Hepatocyte (in vitro differentiated cells): ENCODE measurements at regions not wholly inside any gene's neighbourhood (a gene's known extent, or its start where the extent isn't known, plus 50 kb on each side); places are given as distances from the start of the nearest gene placed in this dataset.
"Not testable (repeated sequence)": the region's sequence is repeated elsewhere in the genome, so short reads cannot be mapped to it uniquely, and the experiment has no call there.

Experiments
- DNase-seq: peaks from one replicate; pipeline ENCODE4 v3.0.0-alpha.2; 2016; ENCODE audit warnings: low spot score
- H2AFZ ChIP-seq: fragments of 200-600 bp; sonication (generic); 2 replicates; pipeline ENCODE4 v1.6.0; 2016; ENCODE audit warnings: antibody characterized with exemption, mild to moderate bottlenecking
- H3K27ac ChIP-seq: fragments of 200-600 bp; sonication (generic); 2 replicates; pipeline ENCODE4 v1.5.1; 2016; ENCODE audit warnings: mild to moderate bottlenecking
- H3K27me3 ChIP-seq: fragments of 200-600 bp; sonication (generic); 2 replicates; pipeline ENCODE4 v1.6.1; 2016
- H3K36me3 ChIP-seq: fragments of 200-600 bp; sonication (generic); replicated peaks from 2 replicates; pipeline ENCODE4 v1.5.1; 2016; ENCODE audit warnings: low read depth; ENCODE audit not compliant: insufficient read depth
- H3K4me1 ChIP-seq: fragments of 200-600 bp; sonication (generic); 2 replicates; pipeline ENCODE4 v1.5.1; 2016; ENCODE audit warnings: mild to moderate bottlenecking, moderate library complexity; ENCODE audit not compliant: insufficient read depth
- H3K4me2 ChIP-seq: fragments of 200-600 bp; sonication (generic); 2 replicates; pipeline ENCODE4 v1.6.0; 2016
- H3K4me3 ChIP-seq: fragments of 200-600 bp; sonication (generic); 2 replicates; pipeline ENCODE4 v1.5.1; 2016; ENCODE audit warnings: mild to moderate bottlenecking
- H3K79me2 ChIP-seq: fragments of 200-600 bp; sonication (generic); 2 replicates; pipeline ENCODE4 v1.6.0; 2017; ENCODE audit warnings: mild to moderate bottlenecking
- H3K9me2 ChIP-seq: fragments of 200-600 bp; sonication (generic); replicated peaks from 2 replicates; pipeline ENCODE4 v1.6.0; 2017; ENCODE audit warnings: mild to moderate bottlenecking; ENCODE audit not compliant: insufficient read depth
- H3K9me3 ChIP-seq: fragments of 200-600 bp; sonication (generic); 2 replicates; pipeline ENCODE4 v1.5.1; 2016; ENCODE audit warnings: low read depth, mild to moderate bottlenecking
- H4K20me1 ChIP-seq: fragments of 200-600 bp; sonication (generic); 2 replicates; pipeline ENCODE4 v1.6.0; 2016; ENCODE audit warnings: mild to moderate bottlenecking; ENCODE audit not compliant: insufficient read depth, poor library complexity, severe bottlenecking
- EZH2 ChIP-seq: fragments of 200-600 bp; sonication (generic); IDR thresholded peaks from 2 replicates; pipeline ENCODE4 v1.6.1; 2016; ENCODE audit warnings: antibody characterized with exemption, mild to moderate bottlenecking, borderline replicate concordance
- EZH2phosphoT487 ChIP-seq: fragments of 200-600 bp; sonication (generic); IDR thresholded peaks from one replicate; pipeline ENCODE4 v1.6.1; 2018; ENCODE audit warnings: antibody characterized with exemption, mild to moderate bottlenecking, low read depth, moderate library complexity; ENCODE audit not compliant: unreplicated experiment, severe bottlenecking
- WGBS: methylation state at CpG from one replicate; pipeline ENCODE4 v1.1.6; 2016; ENCODE audit warnings: low lambda C conversion rate; ENCODE audit errors: missing lambda C conversion rate; 5-methylcytosine and 5-hydroxymethylcytosine counted together
- TF ChIP-seq, protein P1 (sequence below): fragments of 200-600 bp; sonication (generic); IDR thresholded peaks from 2 replicates; pipeline ENCODE4 v1.5.1; 2016; ENCODE audit warnings: antibody characterized with exemption, mild to moderate bottlenecking; ENCODE audit not compliant: poor library complexity

DNA sequence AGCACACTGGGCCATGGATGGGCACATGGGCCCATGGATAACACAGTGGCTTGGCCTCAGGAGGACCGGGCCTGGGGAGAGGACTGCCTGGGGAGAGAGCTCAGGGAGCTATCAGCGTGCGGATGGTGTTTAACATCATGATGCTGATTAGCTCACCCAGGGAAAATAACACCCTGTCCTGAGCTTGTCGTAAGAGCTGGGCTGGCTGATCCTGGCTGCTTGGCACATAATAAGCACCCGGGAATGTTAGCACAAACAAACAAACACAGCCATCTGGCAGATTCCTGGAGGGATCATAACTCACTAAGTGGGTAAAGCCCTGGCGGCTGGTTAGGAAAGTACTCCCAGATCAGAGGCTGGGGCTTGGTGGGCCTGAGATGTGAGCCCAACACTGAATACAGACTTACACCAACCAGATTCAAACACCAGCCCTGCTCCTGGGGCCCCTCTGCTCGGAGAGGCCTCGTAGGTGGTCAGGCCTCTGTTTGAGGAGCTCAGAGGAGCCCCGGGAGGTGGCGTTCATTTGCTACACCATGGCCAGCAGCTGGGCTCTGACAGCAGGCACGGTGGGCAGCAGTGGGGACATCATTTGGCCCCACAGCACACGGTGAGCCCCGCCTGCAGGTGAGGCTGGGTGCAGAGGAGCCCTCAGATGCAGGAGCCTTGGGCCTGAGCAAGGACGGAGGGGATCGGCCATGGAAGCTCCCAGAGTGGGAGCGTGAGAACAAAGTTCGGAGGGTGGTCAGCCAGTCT, 193.4 kb upstream of the HDAC4 start:
- no peaks in the 10 kb centered on the region for H3K27me3 ChIP-seq
- TF ChIP-seq EZH2phosphoT487 = no peak
- TF ChIP-seq EZH2 = no peak
- TF ChIP-seq, protein P1, sequence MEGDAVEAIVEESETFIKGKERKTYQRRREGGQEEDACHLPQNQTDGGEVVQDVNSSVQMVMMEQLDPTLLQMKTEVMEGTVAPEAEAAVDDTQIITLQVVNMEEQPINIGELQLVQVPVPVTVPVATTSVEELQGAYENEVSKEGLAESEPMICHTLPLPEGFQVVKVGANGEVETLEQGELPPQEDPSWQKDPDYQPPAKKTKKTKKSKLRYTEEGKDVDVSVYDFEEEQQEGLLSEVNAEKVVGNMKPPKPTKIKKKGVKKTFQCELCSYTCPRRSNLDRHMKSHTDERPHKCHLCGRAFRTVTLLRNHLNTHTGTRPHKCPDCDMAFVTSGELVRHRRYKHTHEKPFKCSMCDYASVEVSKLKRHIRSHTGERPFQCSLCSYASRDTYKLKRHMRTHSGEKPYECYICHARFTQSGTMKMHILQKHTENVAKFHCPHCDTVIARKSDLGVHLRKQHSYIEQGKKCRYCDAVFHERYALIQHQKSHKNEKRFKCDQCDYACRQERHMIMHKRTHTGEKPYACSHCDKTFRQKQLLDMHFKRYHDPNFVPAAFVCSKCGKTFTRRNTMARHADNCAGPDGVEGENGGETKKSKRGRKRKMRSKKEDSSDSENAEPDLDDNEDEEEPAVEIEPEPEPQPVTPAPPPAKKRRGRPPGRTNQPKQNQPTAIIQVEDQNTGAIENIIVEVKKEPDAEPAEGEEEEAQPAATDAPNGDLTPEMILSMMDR = no peak
- H3K9me2 ChIP-seq = no peaks in the 10 kb centered on the region
- H3K9me3 ChIP-seq = no peaks in the 10 kb centered on the region
- no peaks in the 10 kb centered on the region for H4K20me1 ChIP-seq
- H3K36me3 ChIP-seq = no peaks in the 10 kb centered on the region
- H3K4me2 ChIP-seq = no peak overlapping the region
- H2AFZ ChIP-seq = no peak overlapping the region
- H3K4me3 ChIP-seq = no peak overlapping the region
- peak overlapping the region; percentile 40 for H3K27ac ChIP-seq
- 78% methylated on average over 17 of the region's 17 CpGs for WGBS
- no peaks in the 10 kb centered on the region for H3K79me2 ChIP-seq
- no peaks in the 10 kb centered on the region for H3K4me1 ChIP-seq
- peak; percentile 66 for DNase-seq

DNA sequence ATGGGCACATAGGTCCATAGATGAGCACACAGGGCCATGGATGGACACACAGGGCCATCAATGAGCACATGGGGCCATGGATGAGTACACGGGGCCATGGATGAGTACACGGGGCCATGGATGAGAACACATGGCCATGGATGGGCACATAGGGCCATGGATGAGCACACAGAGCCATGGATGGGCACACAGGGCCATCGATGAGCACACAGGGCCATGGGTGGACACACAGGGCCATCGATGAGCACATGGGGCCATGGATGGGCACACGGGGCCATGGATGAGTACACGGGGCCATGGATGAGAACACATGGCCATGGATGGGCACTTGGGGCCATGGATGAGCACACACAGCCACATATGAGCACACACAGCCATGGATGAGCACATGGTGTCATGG, 192.6 kb upstream of the HDAC4 start:
- H3K27ac ChIP-seq = peak overlapping the region; percentile 40
- 97% methylated on average over 6 of the region's 6 CpGs for WGBS
- H3K9me3 ChIP-seq = no peaks in the 10 kb centered on the region
- H3K79me2 ChIP-seq = no peaks in the 10 kb centered on the region
- TF ChIP-seq EZH2 = no peak
- TF ChIP-seq, protein P1 = no peak
- TF ChIP-seq EZH2phosphoT487 = no peak
- no peak overlapping the region for H3K4me2 ChIP-seq
- no peaks in the 10 kb centered on the region for H3K36me3 ChIP-seq
- H3K27me3 ChIP-seq = no peaks in the 10 kb centered on the region
- no peak overlapping the region for H3K4me3 ChIP-seq
- H4K20me1 ChIP-seq = no peaks in the 10 kb centered on the region
- H2AFZ ChIP-seq = no peak overlapping the region
- no peak for DNase-seq
- H3K9me2 ChIP-seq = no peaks in the 10 kb centered on the region
- no peaks in the 10 kb centered on the region for H3K4me1 ChIP-seq

DNA sequence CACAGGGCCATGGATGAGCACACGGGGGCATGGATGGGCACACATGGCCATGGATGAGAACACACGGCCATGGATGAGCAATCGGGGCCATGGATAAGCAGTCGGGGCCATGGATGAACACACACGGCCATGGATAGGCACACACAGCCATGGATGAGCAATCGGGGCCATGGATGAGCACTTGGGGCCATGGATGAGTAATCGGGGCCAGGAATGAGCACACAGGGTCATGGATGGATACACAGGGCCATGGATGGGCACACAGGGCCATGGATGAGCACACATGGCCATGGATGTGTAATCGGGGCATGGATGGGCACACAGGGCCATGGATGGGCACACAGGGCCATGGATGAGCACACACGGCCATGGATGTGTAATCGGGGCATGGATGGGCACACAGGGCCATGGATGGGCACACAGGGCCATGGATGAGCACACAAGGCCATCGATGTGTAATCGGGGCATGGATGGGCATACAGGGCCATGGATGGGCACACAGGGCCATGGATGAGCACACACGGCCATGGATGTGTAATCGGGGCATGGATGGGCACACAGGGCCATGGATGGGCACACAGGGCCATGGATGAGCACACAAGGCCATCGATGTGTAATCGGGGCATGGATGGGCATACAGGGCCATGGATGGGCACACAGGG, 191.9 kb upstream of the HDAC4 start:
- not testable (repeated sequence) for H3K9me2 ChIP-seq, H3K9me3 ChIP-seq, H4K20me1 ChIP-seq, H3K27ac ChIP-seq, H3K4me1 ChIP-seq, H3K79me2 ChIP-seq, H3K4me2 ChIP-seq, H3K36me3 ChIP-seq, H3K27me3 ChIP-seq, H3K4me3 ChIP-seq, DNase-seq, H2AFZ ChIP-seq
- WGBS = 98% methylated on average over 9 of the region's 16 CpGs
